ENCODE measurements at regions not wholly inside any gene's neighbourhood (a gene's known extent, or its start where the extent isn't known, plus 50 kb on each side); places are given as distances from the start of the nearest gene placed in this dataset.

GRCh38 chr1:115402753-115403184 lies 64.7 kb upstream of the NGF start:
- TF ChIP-seq, protein P1, sequence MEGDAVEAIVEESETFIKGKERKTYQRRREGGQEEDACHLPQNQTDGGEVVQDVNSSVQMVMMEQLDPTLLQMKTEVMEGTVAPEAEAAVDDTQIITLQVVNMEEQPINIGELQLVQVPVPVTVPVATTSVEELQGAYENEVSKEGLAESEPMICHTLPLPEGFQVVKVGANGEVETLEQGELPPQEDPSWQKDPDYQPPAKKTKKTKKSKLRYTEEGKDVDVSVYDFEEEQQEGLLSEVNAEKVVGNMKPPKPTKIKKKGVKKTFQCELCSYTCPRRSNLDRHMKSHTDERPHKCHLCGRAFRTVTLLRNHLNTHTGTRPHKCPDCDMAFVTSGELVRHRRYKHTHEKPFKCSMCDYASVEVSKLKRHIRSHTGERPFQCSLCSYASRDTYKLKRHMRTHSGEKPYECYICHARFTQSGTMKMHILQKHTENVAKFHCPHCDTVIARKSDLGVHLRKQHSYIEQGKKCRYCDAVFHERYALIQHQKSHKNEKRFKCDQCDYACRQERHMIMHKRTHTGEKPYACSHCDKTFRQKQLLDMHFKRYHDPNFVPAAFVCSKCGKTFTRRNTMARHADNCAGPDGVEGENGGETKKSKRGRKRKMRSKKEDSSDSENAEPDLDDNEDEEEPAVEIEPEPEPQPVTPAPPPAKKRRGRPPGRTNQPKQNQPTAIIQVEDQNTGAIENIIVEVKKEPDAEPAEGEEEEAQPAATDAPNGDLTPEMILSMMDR (IDR thresholded peaks at IDR 0.05) = no peak
- no peak for TF ChIP-seq EZH2phosphoT487 (IDR thresholded peaks at IDR 0.05; ENCODE audit: borderline replicate concordance, low read depth)
- no peak for TF ChIP-seq MXI1 (IDR thresholded peaks at IDR 0.05; ENCODE audit: low read depth, low read length)
